MM.1S (cell line): ENCODE measurements at regions not wholly inside any gene's neighbourhood (a gene's known extent, or its start where the extent isn't known, plus 50 kb on each side); places are given as distances from the start of the nearest gene placed in this dataset.

Source experiments
- EZH2 ChIP-seq: fragments of 300-600 bp; sonication (generic); optimal IDR thresholded peaks from 2 replicates; pipeline ENCODE3; 2017; ENCODE audit warnings: low read depth, mild to moderate bottlenecking, antibody characterized with exemption, low read length, mixed read lengths
- EZH2phosphoT487 ChIP-seq: fragments of 300-600 bp; sonication (generic); IDR thresholded peaks from 2 replicates; pipeline ENCODE4 v1.6.1; 2018; ENCODE audit warnings: antibody characterized with exemption, low read length

DNA sequence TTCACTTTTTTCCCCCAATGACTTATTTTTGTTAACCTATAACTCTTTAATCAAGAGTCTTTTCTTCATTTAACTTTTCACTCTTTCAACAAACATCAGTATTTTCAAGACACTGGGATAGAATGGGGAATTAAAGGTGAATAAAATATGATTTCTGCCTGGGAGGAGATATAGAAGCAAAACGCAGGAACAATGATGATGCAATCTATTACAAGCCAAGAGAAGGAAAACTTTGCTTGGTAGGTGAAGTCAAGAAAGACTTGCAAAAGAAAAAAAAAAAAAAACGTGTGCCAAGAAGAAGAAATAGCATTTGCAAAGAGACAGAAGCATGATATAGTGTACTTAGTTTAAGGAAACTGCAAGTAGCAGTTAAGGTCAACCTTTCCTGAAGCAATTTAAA is 207.3 kb upstream of the KCNH7 start:
- TF ChIP-seq EZH2 (no peak), EZH2phosphoT487 (no peak)
